COLO829 (cell line): ENCODE measurements at regions not wholly inside any gene's neighbourhood (a gene's known extent, or its start where the extent isn't known, plus 50 kb on each side); places are given as distances from the start of the nearest gene placed in this dataset.

ENCODE experiments used
- DNase-seq: peaks from one replicate; pipeline ENCODE4 v3.0.0; 2012; ENCODE audit warnings: low spot score

DNA sequence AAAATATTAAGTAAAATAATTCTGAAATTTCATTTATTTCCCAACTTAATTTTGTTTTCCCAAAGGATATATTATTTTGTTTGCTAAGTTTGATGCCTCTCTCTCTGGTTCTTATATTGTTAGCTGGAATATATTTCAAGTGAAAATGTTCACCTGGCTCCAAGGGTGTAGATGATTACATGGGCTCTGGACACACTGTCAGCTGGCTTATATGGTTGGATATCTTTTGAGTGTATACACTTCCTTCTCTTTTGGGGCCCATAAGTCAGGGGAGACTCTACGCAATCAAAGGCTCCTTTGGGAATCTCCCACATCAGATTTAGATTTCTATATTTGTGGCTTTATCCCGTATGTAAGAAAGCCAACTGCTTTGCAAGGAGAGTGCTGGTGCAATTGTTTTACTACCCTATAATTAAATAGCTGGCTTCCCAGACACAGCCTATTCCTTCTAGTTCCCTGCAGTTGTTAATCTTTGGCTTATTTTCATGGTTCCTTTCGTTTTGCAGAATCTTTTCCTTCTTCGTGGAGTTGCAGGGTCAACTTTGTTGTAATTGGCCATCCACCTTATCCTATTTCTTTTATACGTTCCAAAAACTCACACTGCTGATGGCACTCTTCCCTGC, 225.7 kb downstream of the DPH6 start:
- no peak for DNase-seq

DNA sequence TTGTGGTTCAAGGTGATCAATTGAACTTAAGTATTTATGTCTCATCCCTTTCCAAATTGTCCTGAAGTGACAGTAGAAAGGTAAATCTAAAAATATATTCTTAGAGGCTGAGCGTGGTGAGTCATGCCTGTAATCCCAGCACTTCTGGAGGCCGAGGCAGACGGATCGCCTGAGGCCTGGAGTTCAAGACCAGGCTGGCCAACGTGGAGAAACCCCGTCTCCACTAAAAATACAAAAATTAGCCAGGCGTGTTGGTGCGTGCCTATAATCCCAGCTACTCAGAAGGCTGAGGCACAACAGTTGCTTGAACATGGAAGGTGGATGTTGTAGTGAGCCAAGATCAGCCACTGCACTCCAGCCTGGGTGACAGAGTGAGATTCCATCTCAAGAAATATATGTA, 226.6 kb downstream of the DPH6 start:
- no peak for DNase-seq

DNA sequence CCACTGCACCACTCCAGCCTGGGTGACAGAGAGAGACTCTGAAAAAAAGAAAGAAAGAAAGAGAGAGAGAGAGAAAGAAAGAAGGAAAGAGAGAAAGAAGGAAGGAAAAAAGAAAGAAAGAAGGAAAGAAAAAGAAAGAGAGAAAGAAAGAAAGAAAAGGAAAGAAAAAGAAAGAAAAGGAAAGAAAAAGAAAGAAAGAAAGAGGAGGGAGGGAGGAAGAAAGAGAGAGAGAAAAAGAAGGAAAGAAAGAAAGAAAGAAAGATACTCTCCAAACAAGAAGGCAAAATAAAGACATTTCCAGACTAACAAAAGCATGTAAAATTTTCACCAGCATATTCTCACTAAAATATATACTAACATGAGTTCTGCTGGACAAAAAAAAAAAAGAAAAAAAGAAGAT, 228.7 kb downstream of the DPH6 start:
- no peak for DNase-seq

DNA sequence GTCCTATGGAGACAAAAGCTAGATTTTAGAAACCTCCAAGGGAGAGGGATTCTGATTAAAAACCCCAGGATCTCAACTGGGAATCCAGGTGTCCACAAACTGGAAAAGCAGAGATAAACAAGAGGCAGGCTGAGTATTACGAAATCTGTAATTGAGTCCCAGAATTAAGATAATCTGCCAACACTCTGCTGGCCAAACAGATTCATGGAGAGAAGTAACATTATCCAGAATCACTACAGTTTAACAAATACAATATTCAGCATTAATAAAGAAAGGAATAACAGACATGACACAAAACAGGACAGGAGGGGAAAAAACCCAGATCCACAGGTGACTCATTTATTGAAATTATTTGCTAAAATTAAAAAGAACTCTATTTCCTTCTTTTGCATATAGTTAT, 227.2 kb upstream of the NANOGP8 start:
- no peak for DNase-seq

DNA sequence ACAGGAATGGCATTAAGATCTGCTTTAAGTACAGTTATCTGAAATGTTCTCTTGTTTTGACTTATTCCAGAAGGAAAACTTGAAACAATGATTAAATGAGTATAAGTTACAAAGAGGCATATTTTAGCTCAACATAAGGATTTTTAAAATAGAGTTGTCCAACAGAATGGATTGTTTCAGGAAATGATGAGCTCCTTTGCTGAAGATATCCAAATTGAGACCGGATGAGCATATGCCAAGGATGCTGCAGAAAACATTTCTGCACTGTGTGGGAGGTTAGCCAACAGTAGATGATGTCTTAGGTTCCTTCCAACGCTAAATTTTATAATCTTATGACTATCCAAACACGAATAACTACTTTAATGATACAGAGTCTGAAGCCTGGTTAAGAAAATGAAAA, 226.5 kb upstream of the NANOGP8 start:
- DNase-seq, result no peak

DNA sequence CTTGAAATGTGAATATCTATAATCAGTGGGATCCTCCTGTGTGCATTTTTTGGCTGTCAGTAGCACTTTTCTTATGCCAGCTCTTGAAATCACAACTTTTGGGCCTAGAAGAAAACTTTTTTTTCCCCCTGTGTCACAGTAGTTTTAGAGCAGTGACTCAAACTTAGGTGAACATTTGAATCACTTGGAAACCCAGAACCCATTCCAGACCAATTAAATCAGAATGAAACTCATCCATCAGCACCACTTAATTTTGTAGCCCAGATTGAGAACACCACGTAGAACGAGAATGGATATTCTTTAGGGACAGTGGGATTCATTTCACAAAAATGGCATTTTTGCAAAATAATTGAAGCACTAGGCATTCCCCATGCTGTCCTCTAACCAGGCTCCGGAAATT, 224.8 kb upstream of the NANOGP8 start:
- DNase-seq, result no peak

DNA sequence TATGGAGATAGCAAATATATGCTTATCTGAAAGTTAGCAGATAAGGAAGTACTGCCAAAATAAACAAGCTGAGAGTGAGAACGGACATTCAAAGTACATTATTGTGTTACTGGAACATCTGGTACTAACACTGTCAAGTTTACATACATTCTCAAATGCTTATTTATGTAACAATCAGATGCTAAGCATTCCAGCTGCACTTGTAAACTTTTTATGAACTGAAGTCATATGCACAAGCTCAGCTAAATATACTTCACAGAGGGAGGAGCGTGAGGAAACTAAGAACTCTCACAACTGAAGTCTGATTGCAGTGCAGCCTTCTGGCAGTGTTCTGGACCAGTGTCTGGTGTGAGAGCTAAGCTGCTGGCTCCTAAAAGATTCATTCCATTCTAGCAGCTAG, 223.7 kb upstream of the NANOGP8 start:
- DNase-seq, result no peak

DNA sequence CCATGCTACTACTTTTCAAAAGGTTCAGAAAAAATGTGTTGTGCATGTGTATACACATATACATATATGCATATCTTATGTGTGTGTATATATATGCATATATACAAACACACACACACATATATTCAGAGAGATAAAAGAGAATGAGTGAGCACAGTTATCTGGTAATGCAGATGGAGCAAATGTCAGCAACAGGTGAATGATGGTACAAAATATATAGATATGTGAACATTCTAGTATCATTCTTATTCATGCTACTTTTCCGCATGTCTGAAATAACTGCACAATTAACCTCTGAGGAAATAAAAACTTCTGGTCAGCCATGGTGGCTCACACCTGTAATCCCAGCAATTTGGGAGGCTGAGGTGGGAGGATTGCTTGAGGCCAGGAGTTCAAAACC, 222.6 kb upstream of the NANOGP8 start:
- DNase-seq, result no peak

DNA sequence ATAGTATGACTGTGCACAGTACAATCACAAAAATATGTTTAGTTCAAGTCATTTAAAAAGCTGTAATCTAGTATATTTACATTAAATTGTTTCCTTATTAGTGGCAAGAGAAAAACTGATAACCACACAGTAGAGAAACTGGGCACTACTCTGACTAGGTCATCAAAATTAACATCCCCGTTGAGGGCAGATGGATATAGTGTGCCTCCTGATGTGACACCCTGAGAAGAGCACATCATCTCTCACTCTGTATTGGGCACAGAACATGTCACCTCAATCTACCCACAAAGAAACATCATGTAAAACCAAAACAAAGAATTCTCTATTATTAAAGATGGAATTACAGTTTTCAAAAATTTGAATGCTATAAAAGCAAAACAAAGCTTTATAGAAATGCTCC, 221.9 kb upstream of the NANOGP8 start:
- DNase-seq, result no peak

DNA sequence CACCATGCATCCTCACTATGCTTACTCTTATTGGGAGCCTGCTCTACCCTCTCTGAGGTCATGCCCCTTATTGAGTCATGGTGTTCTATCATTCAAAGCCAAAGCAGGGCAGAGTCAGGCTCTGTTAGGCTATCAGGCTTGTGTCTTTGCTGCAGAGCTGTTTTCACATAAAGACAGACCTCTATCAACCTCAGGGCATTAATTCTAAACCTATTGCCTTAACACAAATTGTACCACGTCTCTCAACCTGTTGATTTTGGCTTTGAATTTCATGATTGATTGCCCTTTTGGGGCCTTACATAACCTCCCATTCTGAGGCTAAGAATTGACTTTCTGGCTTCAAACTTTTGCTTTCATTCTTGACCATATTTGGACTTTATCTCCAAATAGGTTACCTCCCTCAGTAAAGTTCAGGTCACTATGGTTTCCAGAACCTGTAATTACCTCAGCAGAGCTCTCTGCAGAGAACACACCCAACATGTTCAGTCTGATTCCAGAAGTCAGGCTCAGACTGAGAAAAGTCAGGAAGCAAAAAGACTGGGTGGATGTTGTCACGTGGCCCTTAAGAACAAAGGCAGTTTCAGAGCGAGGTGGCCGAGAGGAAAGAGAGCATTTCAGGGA, 221.4 kb upstream of the NANOGP8 start:
- no peak for DNase-seq

DNA sequence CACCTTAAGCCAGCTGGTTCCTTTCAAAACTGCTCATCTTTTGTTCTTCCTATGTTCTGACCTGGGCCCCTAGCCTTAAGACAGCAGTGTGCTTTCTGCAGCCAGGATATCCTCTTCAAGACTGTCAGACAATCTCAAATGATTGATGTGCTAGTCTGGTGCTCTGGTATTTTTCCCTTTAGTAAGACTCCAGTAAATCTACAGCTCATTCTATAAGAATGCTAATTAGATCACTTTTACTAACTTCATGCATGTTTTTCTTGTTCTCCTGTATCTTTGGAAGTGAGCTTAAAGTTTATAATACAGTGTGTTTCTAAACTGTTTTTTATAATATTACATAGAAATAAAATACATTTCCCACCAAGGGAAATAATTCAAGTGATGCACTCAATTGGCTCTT, 220.9 kb upstream of the NANOGP8 start:
- no peak for DNase-seq

DNA sequence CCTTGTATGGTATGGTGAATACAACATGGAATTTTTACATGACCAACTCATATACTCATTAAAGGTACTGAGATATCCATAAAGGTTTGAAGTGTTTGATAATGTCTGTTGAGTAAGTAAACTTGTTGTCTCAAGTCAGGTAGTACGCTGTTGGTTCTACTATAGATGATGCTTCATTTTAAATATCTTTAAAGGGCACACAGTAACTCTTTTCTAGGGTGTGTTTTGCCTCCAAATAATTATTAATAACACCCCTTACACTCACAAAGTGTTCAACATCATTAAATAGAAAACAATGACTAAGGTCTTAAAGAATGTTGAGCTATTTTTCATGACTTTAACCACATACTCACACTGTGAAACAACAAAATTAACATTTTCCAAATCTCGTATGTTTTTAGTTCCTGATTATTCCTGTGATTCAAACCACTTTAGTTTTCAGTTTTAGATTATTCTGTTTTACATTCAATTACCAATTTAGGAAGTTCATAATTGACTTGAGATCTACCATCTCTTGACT, 220.0 kb upstream of the NANOGP8 start:
- DNase-seq, result no peak

DNA sequence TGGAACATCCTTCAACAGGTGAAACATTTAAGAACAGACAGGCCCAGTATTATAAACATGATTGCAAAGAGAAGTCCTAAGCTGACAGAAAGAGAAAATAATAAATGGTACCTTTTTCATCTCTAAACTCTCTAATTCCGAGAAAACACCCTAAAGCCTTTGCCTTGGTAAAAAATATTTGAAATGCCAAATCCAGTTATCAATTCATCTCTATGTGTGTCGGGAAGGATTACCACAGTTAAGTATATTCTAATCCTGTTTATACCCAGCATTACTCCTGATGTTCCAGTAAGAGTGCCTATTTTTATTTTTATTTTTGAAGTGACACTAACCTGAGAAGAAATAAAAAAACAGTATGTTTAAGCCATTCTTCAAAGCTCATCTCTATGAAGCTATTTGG, 219.3 kb upstream of the NANOGP8 start:
- no peak for DNase-seq

DNA sequence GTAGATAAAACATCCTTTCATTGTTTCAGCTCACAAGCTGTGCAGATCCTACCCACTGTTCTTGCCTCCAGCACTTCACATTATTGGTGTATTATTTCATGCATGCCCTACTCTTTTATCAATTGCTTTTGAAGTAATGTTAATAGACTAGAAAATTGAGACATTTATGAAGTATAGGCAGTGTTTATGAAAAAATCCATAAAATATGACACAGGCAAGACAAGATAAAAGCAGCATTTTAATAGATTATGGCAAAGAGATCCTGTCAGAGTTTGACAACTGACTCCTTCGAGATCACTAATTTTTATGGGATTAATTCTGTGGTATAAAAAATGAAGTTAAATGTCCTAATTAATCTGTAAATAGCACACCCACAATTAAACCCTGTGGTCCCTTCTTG, 217.2 kb upstream of the NANOGP8 start:
- DNase-seq, result no peak

DNA sequence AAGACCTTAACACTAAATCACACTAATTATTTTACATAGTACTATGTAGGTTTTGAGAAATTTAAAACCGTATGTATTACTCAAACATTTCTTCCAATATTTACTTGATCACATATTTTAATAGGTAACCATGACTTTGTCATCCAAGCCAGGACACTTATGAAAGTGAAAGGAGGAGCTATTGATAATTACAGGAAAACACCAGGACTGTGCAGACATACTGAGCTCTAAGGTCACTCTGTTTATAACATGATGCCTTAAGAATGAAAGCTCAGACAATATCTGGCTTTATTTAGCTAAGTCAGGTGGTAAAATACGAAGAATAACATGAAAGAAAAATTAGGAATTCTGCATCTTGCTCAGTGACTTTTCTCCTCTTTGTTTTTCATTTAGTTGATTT, 216.0 kb upstream of the NANOGP8 start:
- no peak for DNase-seq

DNA sequence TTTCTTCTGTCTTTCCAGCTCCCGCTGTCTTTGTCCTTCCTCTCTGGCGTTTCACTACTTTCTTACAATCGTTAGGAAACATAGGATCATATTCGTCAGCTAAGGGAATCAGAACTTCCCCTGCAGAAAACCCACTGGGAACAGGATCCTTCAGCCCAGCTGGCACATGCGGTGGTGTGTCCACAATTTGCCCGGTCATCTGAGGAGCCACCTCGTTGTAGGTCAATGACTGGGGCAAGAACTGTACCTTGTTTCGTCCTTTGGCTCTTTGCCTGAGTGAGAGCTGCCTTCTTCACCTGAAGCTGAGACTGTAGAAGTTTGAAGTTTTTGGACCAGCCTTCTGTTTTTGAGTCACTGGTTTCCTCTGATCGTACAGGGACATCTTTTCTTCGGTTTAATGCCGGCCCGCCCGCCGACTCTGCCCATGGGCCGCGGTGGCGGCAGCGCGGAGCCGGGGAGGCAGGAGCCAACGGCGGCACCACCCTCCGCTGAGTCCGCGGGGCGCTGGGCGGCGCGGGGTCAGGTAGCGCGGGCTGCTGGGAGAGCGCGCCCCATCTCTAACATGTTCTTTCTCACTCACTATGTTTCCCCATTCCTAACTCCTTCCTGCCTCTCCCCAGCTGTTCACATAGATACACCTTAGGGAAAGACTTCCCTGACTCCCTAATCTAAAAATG, 214.1 kb upstream of the NANOGP8 start:
- no peak for DNase-seq

DNA sequence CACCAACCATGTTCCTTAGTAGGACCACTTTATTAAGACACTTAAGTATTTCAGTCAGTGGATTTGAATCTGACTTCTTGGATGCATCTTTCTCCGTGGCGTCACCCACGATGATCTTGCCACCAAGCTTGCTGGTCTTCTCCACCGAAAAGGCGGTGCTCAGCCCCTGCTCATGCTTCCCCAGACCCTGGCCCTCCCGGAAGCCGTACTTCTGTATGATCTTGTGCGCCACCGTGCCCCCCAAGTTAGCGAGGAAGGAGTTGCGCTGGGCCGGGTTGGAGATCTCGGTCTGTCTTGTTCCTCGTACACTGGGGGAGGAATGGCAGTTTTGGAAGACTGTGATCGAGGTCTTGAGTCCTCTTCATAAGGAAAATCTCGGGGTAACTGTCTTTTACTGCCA, 213.4 kb upstream of the NANOGP8 start:
- DNase-seq, result no peak

DNA sequence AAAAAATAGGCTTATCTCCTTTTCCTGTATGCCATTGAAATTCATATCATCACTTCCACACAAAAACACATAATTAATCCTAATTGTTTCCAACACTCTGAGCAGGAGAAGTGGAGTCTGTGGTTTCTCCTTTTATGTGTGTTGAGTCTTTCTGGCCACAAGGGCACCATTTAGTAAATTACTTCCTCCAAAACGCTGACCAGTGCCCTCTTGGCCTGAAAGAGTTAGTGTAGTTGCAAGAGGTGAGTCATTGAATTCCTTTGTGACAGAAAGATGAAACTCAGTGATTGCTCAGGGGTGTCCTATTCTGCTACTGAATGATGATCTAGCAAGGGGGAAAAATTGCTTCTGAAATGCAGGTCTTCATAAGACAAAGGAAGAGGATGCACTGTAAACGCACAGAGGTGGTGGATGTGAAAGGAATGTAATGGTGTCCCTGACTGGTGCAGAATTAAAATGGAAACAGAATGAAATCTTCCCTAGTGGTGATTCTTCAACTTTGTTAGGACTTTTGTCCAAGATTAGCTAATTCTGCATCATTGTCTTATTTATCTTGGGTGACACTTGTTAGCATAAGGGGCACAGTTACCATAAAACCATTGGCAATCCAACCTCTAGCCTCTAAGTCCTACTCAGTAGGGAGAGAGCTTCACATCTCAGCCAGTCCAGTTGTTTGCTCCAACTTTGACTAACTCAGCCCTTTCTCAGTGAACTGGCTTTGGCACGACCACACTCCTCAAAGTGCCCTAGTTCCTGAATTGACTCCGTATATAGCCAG, 208.4 kb upstream of the NANOGP8 start:
- peak; percentile 80 for DNase-seq

DNA sequence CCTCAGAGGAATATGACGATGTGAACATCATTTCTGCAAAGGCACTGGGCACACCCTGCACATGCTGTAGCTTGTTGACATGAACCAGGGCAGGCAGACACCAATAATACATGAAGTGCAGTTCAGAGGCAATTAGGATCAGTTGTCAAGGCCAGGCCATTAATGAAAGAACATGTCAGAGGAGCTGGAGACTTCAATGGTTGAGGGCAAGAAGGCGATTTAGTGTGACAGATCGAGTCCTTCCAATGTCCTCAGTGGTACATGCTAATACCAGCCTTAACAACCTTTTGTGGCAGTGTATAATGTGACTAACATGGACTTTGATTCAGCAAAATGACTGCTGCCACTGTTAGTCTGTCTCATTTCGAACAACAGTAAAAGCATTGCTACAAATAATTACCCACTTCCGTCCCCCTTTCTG, 205.2 kb upstream of the NANOGP8 start:
- DNase-seq, result no peak

DNA sequence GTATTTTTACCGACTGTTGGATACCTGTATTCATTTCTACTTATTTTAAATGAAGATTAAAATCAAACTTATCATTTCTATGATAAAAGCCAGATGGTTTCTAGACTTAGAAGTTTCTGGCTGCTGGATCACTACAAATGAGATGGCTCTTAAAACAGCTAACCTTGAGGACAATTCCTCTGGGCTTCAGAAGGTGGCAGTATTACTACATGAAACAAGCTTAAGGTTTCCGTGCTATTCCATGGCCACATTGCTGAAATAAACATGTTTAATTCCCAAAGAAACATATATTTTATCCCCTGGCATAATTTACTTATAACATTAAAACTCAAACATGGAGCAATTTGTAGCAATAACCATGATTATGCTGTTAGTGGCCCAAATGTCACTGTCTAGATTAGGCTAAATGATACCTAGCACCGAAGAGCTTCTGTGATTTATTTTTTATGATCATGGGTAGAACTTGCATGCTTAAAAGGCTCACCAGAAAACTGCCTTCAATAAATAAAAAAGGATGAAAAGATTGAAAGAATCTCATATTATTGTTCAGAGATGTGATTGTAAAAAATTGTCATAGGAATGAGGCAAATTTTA, 204.0 kb upstream of the NANOGP8 start:
- DNase-seq, result peak; percentile 42

DNA sequence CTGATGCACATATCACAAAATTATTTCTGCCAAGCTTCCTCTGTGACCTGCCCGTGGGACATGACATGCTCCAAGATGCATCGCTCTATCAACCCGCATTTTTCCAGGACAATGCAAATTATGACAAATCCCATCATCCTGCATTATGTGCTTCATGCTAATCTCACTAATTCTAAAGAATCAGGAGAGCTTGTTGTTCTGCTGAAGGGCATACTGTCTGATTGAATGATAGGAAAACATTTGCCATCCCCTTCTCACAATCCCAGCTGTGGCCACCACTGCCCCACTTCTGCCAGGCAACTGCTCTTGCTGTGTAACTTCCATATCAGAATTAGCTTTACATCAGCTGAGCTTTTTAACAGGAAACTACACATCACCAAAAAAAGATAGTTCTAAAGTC, 203.5 kb upstream of the NANOGP8 start:
- no peak for DNase-seq

DNA sequence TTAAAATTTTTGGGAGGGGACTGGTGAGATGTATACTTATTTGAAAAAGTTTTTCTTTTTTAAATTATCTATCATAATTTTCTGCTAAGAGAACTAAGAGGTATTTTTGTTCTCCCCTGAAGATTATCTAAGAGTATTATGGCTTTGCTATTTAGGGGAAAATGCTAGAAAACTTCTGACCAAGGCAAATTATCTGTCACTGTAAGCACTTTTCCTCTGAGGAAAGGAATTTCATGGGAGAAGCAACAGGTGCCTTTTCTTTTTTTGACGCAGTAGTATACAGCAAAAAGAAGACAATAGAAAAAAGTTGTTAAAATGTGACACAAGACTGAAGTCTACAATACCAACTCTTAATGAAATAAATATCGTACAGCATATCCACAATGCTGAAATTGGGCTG, 201.6 kb upstream of the NANOGP8 start:
- DNase-seq, result no peak
